ENCODE measurements at regions not wholly inside any gene's neighbourhood (a gene's known extent, or its start where the extent isn't known, plus 50 kb on each side); places are given as distances from the start of the nearest gene placed in this dataset.

- DNase-seq = no peak
Observed at GRCh38 chr12:90111791-90112580, 403.3 kb upstream of the ATP2B1 start.

- DNase-seq = no peak
Observed at GRCh38 chr12:90106568-90106967, 397.9 kb upstream of the ATP2B1 start.

- DNase-seq = no peak
Observed at GRCh38 chr12:90102957-90103652, 394.5 kb upstream of the ATP2B1 start.

GRCh38 chr12:90100579-90100978, 391.9 kb upstream of the ATP2B1 start:
- DNase-seq = no peak

GRCh38 chr12:90099288-90099687, 390.6 kb upstream of the ATP2B1 start:
- DNase-seq = no peak

GRCh38 chr12:90098132-90098779, 389.6 kb upstream of the ATP2B1 start:
- DNase-seq = no peak

- no peak for DNase-seq
Observed at GRCh38 chr12:90091809-90092208, 383.2 kb upstream of the ATP2B1 start.

GRCh38 chr12:90090929-90091651, 382.5 kb upstream of the ATP2B1 start:
- DNase-seq = no peak

- no peak for DNase-seq
Observed at GRCh38 chr12:90086281-90086680, 377.6 kb upstream of the ATP2B1 start.

- no peak for DNase-seq
Observed at GRCh38 chr12:90085494-90086274, 377.0 kb upstream of the ATP2B1 start.

GRCh38 chr12:90084018-90084417, 375.4 kb upstream of the ATP2B1 start:
- no peak for DNase-seq

GRCh38 chr12:90080616-90081015, 372.0 kb upstream of the ATP2B1 start:
- DNase-seq = no peak

- no peak for DNase-seq
Observed at GRCh38 chr12:90079529-90080210, 371.0 kb upstream of the ATP2B1 start.

- DNase-seq = no peak
Observed at GRCh38 chr12:90078344-90078743, 369.7 kb upstream of the ATP2B1 start.

- DNase-seq = no peak
Observed at GRCh38 chr12:90077756-90078155, 369.1 kb upstream of the ATP2B1 start.

- DNase-seq = no peak
Observed at GRCh38 chr12:90076851-90077319, 368.2 kb upstream of the ATP2B1 start.

- DNase-seq = no peak
Observed at GRCh38 chr12:90075685-90076084, 367.0 kb upstream of the ATP2B1 start.

GRCh38 chr12:90074086-90074485, 365.4 kb upstream of the ATP2B1 start:
- no peak for DNase-seq

- no peak for DNase-seq
Observed at GRCh38 chr12:90071996-90072395, 363.4 kb upstream of the ATP2B1 start.

- no peak for DNase-seq
Observed at GRCh38 chr12:90069711-90070110, 361.1 kb upstream of the ATP2B1 start.

GRCh38 chr12:90067791-90068190, 359.2 kb upstream of the ATP2B1 start:
- DNase-seq = no peak
